Loucy (cell line): ENCODE measurements at regions not wholly inside any gene's neighbourhood (a gene's known extent, or its start where the extent isn't known, plus 50 kb on each side); places are given as distances from the start of the nearest gene placed in this dataset.

Source experiments
- H2AFZ ChIP-seq: fragments of 200-600 bp; sonication (generic); 2 replicates; pipeline ENCODE4 v1.6.0; 2016; ENCODE audit warnings: antibody characterized with exemption, mild to moderate bottlenecking, low read length, moderate library complexity
- H3F3A ChIP-seq: fragments of 200-600 bp; 2 replicates; pipeline ENCODE4 v1.6.0; 2016; ENCODE audit warnings: antibody characterized with exemption, low read depth, mild to moderate bottlenecking
- H3K27me3 ChIP-seq: fragments of 200-600 bp; sonication (generic); 2 replicates; pipeline ENCODE4 v1.6.1; 2014; ENCODE audit warnings: low read length, mild to moderate bottlenecking; ENCODE audit not compliant: insufficient read depth, poor library complexity, severe bottlenecking
- H3K36me3 ChIP-seq: fragments of 200-600 bp; sonication (generic); 2 replicates; pipeline ENCODE4 v1.6.1; 2016; ENCODE audit warnings: low read length; ENCODE audit not compliant: insufficient read depth
- H3K4me1 ChIP-seq: fragments of 200-600 bp; sonication (generic); 2 replicates; pipeline ENCODE4 v1.5.1; 2014; ENCODE audit warnings: low read length, mild to moderate bottlenecking; ENCODE audit not compliant: insufficient read depth, poor library complexity, severe bottlenecking
- H3K4me2 ChIP-seq: fragments of 200-600 bp; sonication (generic); 2 replicates; pipeline ENCODE4 v1.6.0; 2014; ENCODE audit warnings: antibody characterized with exemption, low read length, low read depth, mild to moderate bottlenecking; ENCODE audit not compliant: poor library complexity, severe bottlenecking
- H3K4me3 ChIP-seq: fragments of 200-600 bp; sonication (generic); 2 replicates; pipeline ENCODE4 v1.5.1; 2014; ENCODE audit warnings: low read length, mild to moderate bottlenecking, mixed read lengths; ENCODE audit not compliant: poor library complexity, severe bottlenecking
- H3K79me2 ChIP-seq: fragments of 200-600 bp; sonication (generic); 2 replicates; pipeline ENCODE4 v1.6.1; 2014; ENCODE audit warnings: low read length; ENCODE audit not compliant: insufficient read depth
- H3K9ac ChIP-seq: fragments of 200-600 bp; sonication (generic); 2 replicates; pipeline ENCODE4 v1.6.0; 2014; ENCODE audit warnings: mild to moderate bottlenecking, low read depth, low read length, moderate library complexity; ENCODE audit not compliant: poor library complexity, severe bottlenecking
- H3K9me2 ChIP-seq: fragments of 200-600 bp; sonication (generic); replicated peaks from 2 replicates; pipeline ENCODE4 v1.6.1; 2016; ENCODE audit warnings: low read depth, low read length, mixed read lengths
- H3K9me3 ChIP-seq: fragments of 200-600 bp; sonication (generic); 2 replicates; pipeline ENCODE4 v1.6.1; 2014; ENCODE audit warnings: mild to moderate bottlenecking, antibody characterized with exemption, low read length, low read depth; ENCODE audit not compliant: insufficient read depth
- H4K20me1 ChIP-seq: fragments of 200-600 bp; sonication (generic); 2 replicates; pipeline ENCODE4 v1.6.0; 2014; ENCODE audit warnings: antibody characterized with exemption, low read length, mild to moderate bottlenecking; ENCODE audit not compliant: insufficient read depth, poor library complexity, severe bottlenecking
- CTCF ChIP-seq: fragments of 200-600 bp; sonication (generic); conservative IDR thresholded peaks from 2 replicates; pipeline ENCODE4 v1.5.1; 2014; ENCODE audit warnings: mild to moderate bottlenecking, antibody characterized with exemption, low read length
- EZH2phosphoT487 ChIP-seq: fragments of 200-600 bp; IDR thresholded peaks from 2 replicates; pipeline ENCODE4 v1.6.1; 2018; ENCODE audit warnings: antibody characterized with exemption, mild to moderate bottlenecking, moderate library complexity, borderline replicate concordance

DNA sequence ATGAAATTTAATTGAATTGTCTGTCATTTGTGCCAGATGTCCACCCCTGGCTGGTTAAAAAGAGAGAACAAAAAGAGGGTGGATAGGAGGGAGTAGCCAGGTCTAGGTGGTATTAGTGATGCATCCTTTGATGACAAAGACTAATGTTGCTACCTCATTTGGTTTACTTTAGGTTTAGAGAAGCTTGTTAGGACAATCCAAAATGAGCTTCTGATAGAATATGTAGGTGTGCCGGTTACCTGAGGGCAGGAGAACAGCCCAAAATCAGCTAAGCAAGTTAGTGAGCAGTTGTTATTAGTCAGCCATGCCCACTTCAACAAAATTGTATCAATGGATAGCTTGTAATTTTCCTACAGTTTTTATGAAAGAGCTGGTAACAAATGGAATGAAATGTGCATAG is 61.4 kb upstream of the PTGS2 start:
- Histone ChIP-seq H2AFZ (peak overlapping the region; percentile 46; the same call in 1 of the 2 replicates), H3K27me3 (no peaks in the 10 kb centered on the region), H3K79me2 (no peaks in the 10 kb centered on the region), H3K36me3 (no peaks in the 10 kb centered on the region), H3K9me3 (no peaks in the 10 kb centered on the region), H3K9me2 (no peaks in the 10 kb centered on the region), H3K4me3 (no peak overlapping the region), H3F3A (no peaks in the 10 kb centered on the region), H4K20me1 (no peaks in the 10 kb centered on the region), H3K4me1 (peaks cover 24% of the 10 kb centered on the region), H3K4me2 (no peak overlapping the region), H3K9ac (no peak overlapping the region)
- TF ChIP-seq CTCF, result no peak
- no peak for TF ChIP-seq EZH2phosphoT487

DNA sequence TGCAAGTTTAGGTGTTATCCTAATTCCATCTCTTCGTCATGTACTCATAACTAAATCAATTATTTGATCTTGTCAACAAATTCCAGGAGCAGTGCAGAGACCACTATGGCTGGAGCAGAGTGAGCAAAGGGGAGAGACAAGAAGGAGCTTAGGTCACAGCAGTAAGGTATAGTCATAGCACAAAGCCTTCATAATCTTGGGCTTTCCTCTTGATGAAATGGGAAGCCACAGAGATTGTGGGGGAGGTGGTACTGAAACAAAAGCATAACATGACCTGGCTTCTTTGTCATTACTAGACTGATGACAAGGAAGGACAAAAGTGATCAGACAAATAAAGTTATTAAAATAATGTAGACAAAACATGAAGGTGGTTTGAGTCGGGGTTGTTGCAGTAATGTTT is 60.1 kb upstream of the PTGS2 start:
- Histone ChIP-seq H3K9me3 (no peaks in the 10 kb centered on the region), H3K4me1 (peaks cover 24% of the 10 kb centered on the region), H3K9me2 (no peaks in the 10 kb centered on the region), H3K9ac (no peak overlapping the region), H3K4me3 (no peak overlapping the region), H2AFZ (peak overlapping the region; percentile 38; the same call in 1 of the 2 replicates), H3K36me3 (no peaks in the 10 kb centered on the region), H3F3A (no peaks in the 10 kb centered on the region), H3K27me3 (no peaks in the 10 kb centered on the region), H3K4me2 (no peak overlapping the region), H4K20me1 (no peaks in the 10 kb centered on the region), H3K79me2 (no peaks in the 10 kb centered on the region)
- no peak for TF ChIP-seq EZH2phosphoT487
- TF ChIP-seq CTCF, result no peak

- Histone ChIP-seq H3K9ac (peak overlapping the region; percentile 42), H3K4me3 (peak overlapping the region; percentile 29), H3K9me2 (no peaks in the 10 kb centered on the region), H3K36me3 (no peaks in the 10 kb centered on the region), H4K20me1 (no peaks in the 10 kb centered on the region), H3K9me3 (no peaks in the 10 kb centered on the region), H3K27me3 (no peaks in the 10 kb centered on the region), H3K4me1 (peaks cover 24% of the 10 kb centered on the region), H3K4me2 (peak overlapping the region; percentile 57), H3K79me2 (no peaks in the 10 kb centered on the region), H3F3A (no peaks in the 10 kb centered on the region), H2AFZ (peak overlapping the region; percentile 64; the same call in 1 of the 2 replicates)
- TF ChIP-seq EZH2phosphoT487 (no peak), CTCF (no peak)
These were observed 59.3 kb upstream of the PTGS2 start for GRCh38 chr1:186739515-186739914.
